Brain microvascular endothelial cell (primary cell): ENCODE measurements at regions not wholly inside any gene's neighbourhood (a gene's known extent, or its start where the extent isn't known, plus 50 kb on each side); places are given as distances from the start of the nearest gene placed in this dataset.

ENCODE experiments used
- DNase-seq: peaks from one replicate; pipeline ENCODE4 v3.0.0-alpha.2; 2020
- H3K27ac ChIP-seq: fragments of 250-450 bp; sonication (Bioruptor Pico); 2 replicates; pipeline ENCODE4 v1.5.1; 2020; ENCODE audit warnings: mild to moderate bottlenecking, moderate library complexity
- H3K27me3 ChIP-seq: fragments of 250-450 bp; sonication (Bioruptor Pico); replicated peaks from 2 replicates; pipeline ENCODE4 v1.5.1; 2020; ENCODE audit warnings: mild to moderate bottlenecking
- H3K36me3 ChIP-seq: fragments of 250-450 bp; sonication (Bioruptor Pico); replicated peaks from 2 replicates; pipeline ENCODE4 v1.5.1; 2020; ENCODE audit warnings: mild to moderate bottlenecking
- H3K4me3 ChIP-seq: 2 replicates; pipeline ENCODE4 v1.5.1; 2011; ENCODE audit warnings: low read depth, mild to moderate bottlenecking, control low read depth, low read length, moderate library complexity
- in situ Hi-C: cut with HindIII; loops from 2 replicates; pipeline ENCODE4 v1.10.0; 2017; ENCODE audit warnings: low sequenced_read_pairs, low pct_ligation_motif_present
- TF ChIP-seq, protein P1 (sequence below): IDR thresholded peaks from 2 replicates; pipeline ENCODE4 v1.5.1; 2011; ENCODE audit warnings: low read depth, mild to moderate bottlenecking, moderate library complexity, low read length, control low read depth, inconsistent platforms; ENCODE audit errors: missing control alignments

DNA sequence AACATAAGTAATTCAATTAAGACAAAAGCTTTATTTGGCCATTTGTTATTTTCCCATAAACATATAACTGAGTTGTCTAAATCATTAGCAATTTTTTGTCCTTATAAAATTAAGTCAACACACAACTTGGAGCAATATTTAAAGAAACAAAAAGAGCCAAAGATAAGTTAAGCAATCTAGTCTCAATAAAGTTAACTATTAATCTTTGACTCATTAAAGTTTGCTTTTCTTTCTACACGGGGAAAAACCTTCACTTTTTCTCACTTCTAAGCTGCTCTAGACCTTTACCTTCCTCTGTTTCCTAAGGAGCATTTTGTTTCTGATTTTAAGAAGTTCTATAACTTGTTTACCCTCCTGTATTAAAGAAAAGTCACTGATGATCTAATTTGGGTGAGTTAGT, 867.1 kb upstream of the PHF14 start:
- TF ChIP-seq, protein P1, sequence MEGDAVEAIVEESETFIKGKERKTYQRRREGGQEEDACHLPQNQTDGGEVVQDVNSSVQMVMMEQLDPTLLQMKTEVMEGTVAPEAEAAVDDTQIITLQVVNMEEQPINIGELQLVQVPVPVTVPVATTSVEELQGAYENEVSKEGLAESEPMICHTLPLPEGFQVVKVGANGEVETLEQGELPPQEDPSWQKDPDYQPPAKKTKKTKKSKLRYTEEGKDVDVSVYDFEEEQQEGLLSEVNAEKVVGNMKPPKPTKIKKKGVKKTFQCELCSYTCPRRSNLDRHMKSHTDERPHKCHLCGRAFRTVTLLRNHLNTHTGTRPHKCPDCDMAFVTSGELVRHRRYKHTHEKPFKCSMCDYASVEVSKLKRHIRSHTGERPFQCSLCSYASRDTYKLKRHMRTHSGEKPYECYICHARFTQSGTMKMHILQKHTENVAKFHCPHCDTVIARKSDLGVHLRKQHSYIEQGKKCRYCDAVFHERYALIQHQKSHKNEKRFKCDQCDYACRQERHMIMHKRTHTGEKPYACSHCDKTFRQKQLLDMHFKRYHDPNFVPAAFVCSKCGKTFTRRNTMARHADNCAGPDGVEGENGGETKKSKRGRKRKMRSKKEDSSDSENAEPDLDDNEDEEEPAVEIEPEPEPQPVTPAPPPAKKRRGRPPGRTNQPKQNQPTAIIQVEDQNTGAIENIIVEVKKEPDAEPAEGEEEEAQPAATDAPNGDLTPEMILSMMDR: no peak
- no peak for DNase-seq
- Histone ChIP-seq H3K27ac (no peak overlapping the region), H3K4me3 (no peak overlapping the region), H3K36me3 (no peaks in the 10 kb centered on the region), H3K27me3 (no peaks in the 10 kb centered on the region)
- in situ Hi-C loops: no loop called here

DNA sequence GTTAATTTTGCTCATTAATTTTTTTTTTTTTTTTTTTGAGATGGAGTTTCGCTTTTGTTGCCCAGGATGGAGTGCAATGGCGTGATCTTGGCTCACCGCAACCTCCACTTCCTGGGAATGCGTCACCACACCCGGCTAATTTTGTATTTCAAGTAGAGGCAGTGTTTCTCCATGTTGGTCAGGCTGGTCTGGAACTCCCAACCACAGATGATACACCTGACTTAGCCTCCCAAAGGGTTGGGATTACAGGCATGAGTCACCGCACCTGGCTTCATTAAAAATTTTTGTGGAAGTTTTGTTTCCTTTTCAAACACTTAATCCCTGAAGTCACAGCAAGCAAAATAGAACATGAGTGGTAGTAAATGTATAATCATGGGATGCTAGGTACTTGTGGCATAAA, 857.2 kb upstream of the PHF14 start:
- TF ChIP-seq, protein P1: no peak
- Histone ChIP-seq H3K27ac (no peak overlapping the region), H3K27me3 (no peaks in the 10 kb centered on the region), H3K36me3 (no peaks in the 10 kb centered on the region), H3K4me3 (no peak overlapping the region)
- in situ Hi-C loops: no loop called here
- no peak for DNase-seq

DNA sequence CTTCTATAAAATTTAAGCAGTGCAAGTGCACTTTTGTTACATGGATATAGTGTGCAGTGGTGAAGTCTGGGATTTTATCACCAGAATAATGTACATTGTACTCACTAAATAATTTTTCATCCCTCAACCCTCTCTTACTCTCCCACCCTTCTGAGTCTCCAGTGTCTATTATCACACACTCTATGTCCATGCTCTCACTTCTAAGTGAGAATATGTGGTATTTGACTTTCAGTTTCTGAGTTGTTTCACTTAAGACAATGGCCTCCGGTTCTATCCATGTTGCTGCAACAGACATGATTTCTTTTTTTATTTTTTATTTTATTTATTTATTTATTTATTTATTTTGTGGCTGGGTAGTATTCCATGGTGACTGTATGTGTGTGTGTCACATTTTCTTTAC, 855.9 kb upstream of the PHF14 start:
- Histone ChIP-seq H3K36me3 (no peaks in the 10 kb centered on the region), H3K4me3 (no peak overlapping the region), H3K27me3 (no peaks in the 10 kb centered on the region), H3K27ac (no peak overlapping the region)
- in situ Hi-C loops: no loop called here
- TF ChIP-seq, protein P1: no peak
- no peak for DNase-seq

DNA sequence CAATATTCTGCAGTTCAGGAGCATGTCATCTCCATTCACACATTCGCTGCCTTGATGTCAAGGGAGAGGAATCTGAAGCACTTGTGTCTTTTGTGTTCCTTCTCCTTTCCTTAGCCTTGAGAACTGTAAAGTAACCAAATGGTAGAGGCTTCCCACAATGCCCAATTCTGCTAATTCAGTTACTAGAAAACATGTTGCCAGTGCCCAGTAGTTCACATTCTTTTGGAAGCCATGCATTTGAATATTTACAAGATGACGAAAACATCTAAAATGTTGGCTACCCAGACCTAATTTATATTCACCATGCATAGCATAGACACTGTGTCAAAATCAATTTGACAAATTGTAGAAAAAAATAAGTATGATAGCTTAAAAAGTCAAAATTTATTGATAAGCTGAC, 852.7 kb upstream of the PHF14 start:
- TF ChIP-seq, protein P1: no peak
- no peaks in the 10 kb centered on the region for H3K36me3 ChIP-seq
- in situ Hi-C loops: no loop called here
- no peaks in the 10 kb centered on the region for H3K27me3 ChIP-seq
- no peak overlapping the region for H3K4me3 ChIP-seq
- no peak overlapping the region for H3K27ac ChIP-seq
- no peak for DNase-seq

DNA sequence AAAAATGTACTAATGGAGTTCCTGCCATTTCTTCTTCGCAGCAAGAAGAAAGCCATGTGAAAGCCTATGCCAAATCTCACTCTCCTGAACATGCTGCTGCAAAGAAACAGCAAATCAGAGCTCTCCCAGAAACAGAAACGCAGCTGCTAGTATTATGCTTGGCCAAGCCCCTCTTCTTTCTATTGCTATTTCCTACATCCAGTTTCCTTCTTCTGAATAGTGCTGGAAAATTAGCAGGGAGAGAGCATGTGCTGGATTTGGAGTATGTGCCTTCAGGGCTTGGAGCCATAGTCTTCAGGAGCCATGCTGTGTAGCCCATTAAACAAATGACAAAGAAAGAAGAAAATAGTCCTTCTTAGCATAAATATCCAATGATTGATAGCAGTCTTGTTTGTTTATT, 852.0 kb upstream of the PHF14 start:
- Histone ChIP-seq H3K27me3 (no peaks in the 10 kb centered on the region), H3K36me3 (no peaks in the 10 kb centered on the region), H3K4me3 (no peak overlapping the region), H3K27ac (no peak overlapping the region)
- TF ChIP-seq, protein P1: no peak
- in situ Hi-C loops: no loop called here
- no peak for DNase-seq

DNA sequence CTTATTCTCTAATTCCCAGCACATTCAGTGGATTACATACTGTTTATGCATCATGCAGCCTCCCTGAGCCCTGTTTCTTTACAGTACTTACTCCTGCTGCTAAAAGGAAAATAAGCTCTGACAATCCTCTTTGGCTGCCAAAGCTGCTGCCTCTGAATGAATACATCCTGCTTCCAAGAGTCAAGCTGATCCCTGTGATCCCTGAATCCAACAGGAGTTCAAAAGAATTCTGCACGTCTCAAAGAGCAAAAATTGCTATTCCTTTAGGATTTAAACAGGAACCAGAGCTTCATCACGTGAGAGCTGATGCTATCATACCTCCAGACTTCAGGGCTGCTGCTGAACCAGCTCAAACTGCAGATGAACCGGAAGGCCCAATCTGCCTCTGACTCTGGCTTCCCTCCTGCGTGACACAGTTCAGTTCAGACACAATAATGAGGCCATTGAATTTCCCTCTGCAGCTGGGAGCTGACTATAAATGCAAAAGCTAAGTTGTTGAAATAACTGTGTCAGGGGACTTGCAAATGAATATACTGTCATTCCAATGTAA, 851.0 kb upstream of the PHF14 start:
- H3K36me3 ChIP-seq: no peaks in the 10 kb centered on the region
- H3K4me3 ChIP-seq: no peak overlapping the region
- no peaks in the 10 kb centered on the region for H3K27me3 ChIP-seq
- no peak overlapping the region for H3K27ac ChIP-seq
- in situ Hi-C loops: no loop called here
- TF ChIP-seq, protein P1: no peak
- no peak for DNase-seq
